Esophagus muscularis mucosa (tissue), 4 donors: ENCODE measurements at regions not wholly inside any gene's neighbourhood (a gene's known extent, or its start where the extent isn't known, plus 50 kb on each side); places are given as distances from the start of the nearest gene placed in this dataset.

ENCODE experiments used
- EP300 ChIP-seq: sonication (generic); formaldehyde crosslinking; IDR thresholded peaks from one replicate; pipeline ENCODE4 v1.6.1; 2017; ENCODE audit warnings: antibody characterized with exemption
- POLR2A ChIP-seq: fragments of 450-650 bp; IDR thresholded peaks from one replicate; pipeline ENCODE4 v1.6.1; 2017; ENCODE audit warnings: antibody characterized with exemption, moderate library complexity, mild to moderate bottlenecking, low read depth
- POLR2AphosphoS5 ChIP-seq, 2 donors: sonication (generic); formaldehyde crosslinking; IDR thresholded peaks; one replicate each; pipeline ENCODE4 v1.6.1; 2017; ENCODE audit warnings: antibody characterized with exemption in 2 of 2
- TF ChIP-seq, protein P1 (sequence below), 3 experiments: fragments of 200-600 bp in 2 of 3; fragments of 450-650 bp in 1 of 3; sonication (generic) in 2 of 3; IDR thresholded peaks; one replicate each; pipeline ENCODE4 v1.5.1; 2017 to 2019; ENCODE audit warnings: antibody characterized with exemption in 3 of 3, mild to moderate bottlenecking in 2 of 3, moderate library complexity in 1 of 3

DNA sequence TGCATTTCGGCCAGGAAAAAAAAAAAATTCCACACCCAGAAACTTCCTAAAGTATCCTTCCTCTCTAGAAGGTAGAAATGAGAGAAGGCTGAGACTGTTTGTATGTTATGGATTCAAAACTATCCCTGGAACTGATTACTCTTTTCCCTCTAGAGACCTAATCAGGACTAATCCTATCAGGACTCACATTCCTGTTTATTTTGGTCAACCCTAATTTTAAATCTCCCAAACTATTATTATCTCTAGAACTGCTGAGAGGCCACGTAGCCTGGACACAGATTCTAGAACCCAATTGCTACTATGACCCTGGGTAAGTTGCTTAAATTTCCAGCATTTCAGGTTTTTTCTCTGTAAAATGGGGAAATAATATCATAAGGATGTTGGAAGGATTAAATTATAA lies 346.8 kb upstream of the MEOX2 start:
- TF ChIP-seq, protein P1, sequence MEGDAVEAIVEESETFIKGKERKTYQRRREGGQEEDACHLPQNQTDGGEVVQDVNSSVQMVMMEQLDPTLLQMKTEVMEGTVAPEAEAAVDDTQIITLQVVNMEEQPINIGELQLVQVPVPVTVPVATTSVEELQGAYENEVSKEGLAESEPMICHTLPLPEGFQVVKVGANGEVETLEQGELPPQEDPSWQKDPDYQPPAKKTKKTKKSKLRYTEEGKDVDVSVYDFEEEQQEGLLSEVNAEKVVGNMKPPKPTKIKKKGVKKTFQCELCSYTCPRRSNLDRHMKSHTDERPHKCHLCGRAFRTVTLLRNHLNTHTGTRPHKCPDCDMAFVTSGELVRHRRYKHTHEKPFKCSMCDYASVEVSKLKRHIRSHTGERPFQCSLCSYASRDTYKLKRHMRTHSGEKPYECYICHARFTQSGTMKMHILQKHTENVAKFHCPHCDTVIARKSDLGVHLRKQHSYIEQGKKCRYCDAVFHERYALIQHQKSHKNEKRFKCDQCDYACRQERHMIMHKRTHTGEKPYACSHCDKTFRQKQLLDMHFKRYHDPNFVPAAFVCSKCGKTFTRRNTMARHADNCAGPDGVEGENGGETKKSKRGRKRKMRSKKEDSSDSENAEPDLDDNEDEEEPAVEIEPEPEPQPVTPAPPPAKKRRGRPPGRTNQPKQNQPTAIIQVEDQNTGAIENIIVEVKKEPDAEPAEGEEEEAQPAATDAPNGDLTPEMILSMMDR (IDR thresholded peaks at IDR 0.05) = no peak
- TF ChIP-seq EP300 (no peak), POLR2A (no peak), POLR2AphosphoS5 (IDR thresholded peaks at IDR 0.05) (no peak)
